Liver (tissue), 8 donors: ENCODE measurements at regions not wholly inside any gene's neighbourhood (a gene's known extent, or its start where the extent isn't known, plus 50 kb on each side); places are given as distances from the start of the nearest gene placed in this dataset.

Experiments used
- DNase-seq: peaks from one replicate; pipeline ENCODE4 v3.0.0-alpha.2; 2017; ENCODE audit warnings: low spot score
- H3K27ac ChIP-seq, 2 donors: one replicate each; pipeline ENCODE4 v1.7.0; 2013; ENCODE audit warnings: inconsistent platforms in 2 of 2, low read length in 2 of 2, control low read depth in 1 of 2, low read depth in 1 of 2, mild to moderate bottlenecking in 1 of 2
- H3K27me3 ChIP-seq, 4 donors: one replicate each; pipeline versions ENCODE4 v1.6.1 to v1.7.0; 2013; ENCODE audit warnings: low read length in 3 of 4, inconsistent platforms in 1 of 4, mild to moderate bottlenecking in 1 of 4, moderate library complexity in 1 of 4; ENCODE audit not compliant: control insufficient read depth in 4 of 4, insufficient read depth in 4 of 4
- H3K36me3 ChIP-seq, 4 donors: one replicate each; pipeline versions ENCODE4 v1.6.1 to v1.7.0; 2013; ENCODE audit warnings: low read length in 3 of 4, mild to moderate bottlenecking in 3 of 4, low read depth in 1 of 4, moderate library complexity in 1 of 4; ENCODE audit not compliant: control insufficient read depth in 4 of 4, insufficient read depth in 3 of 4
- H3K4me1 ChIP-seq, 4 donors: one replicate each; pipeline versions ENCODE4 v1.6.1 to v1.7.0; 2013; ENCODE audit warnings: low read length in 3 of 4, mild to moderate bottlenecking in 3 of 4, moderate library complexity in 1 of 4; ENCODE audit not compliant: control insufficient read depth in 4 of 4, insufficient read depth in 4 of 4
- H3K4me3 ChIP-seq, 3 donors: one replicate each; pipeline versions ENCODE4 v1.6.1 to v1.7.0; 2013; ENCODE audit warnings: low read length in 3 of 3, control low read depth in 1 of 3, low read depth in 1 of 3, mild to moderate bottlenecking in 1 of 3
- H3K9ac ChIP-seq, 2 donors: one replicate each; pipeline ENCODE4 v1.7.0; 2013; ENCODE audit warnings: low read length in 2 of 2, mild to moderate bottlenecking in 2 of 2, moderate library complexity in 2 of 2, control low read depth in 1 of 2, low read depth in 1 of 2
- H3K9me3 ChIP-seq, 4 donors: one replicate each; pipeline versions ENCODE4 v1.6.1 to v1.7.0; 2013; ENCODE audit warnings: low read length in 3 of 4; ENCODE audit not compliant: control insufficient read depth in 4 of 4
- EGR1 ChIP-seq, 2 donors: IDR thresholded peaks; 2 replicates each; pipeline ENCODE4 v1.6.1; 2016 to 2018; ENCODE audit warnings: antibody characterized with exemption in 2 of 2, low read depth in 2 of 2
- FOXA1 ChIP-seq: IDR thresholded peaks from 2 replicates; pipeline ENCODE4 v1.6.1; 2016; ENCODE audit warnings: antibody characterized with exemption
- FOXA2 ChIP-seq: IDR thresholded peaks from 2 replicates; pipeline ENCODE4 v1.6.1; 2016; ENCODE audit warnings: antibody characterized with exemption
- GABPA ChIP-seq, 2 donors: IDR thresholded peaks in 1 of 2; conservative IDR thresholded peaks in 1 of 2; 2 replicates each; pipeline ENCODE4 v1.6.1; 2016; ENCODE audit warnings: antibody characterized with exemption in 2 of 2, mild to moderate bottlenecking in 1 of 2, moderate library complexity in 1 of 2
- HNF4A ChIP-seq, 2 donors: conservative IDR thresholded peaks; 2 replicates each; pipeline ENCODE4 v1.6.1; 2016; ENCODE audit warnings: antibody characterized with exemption in 2 of 2, mild to moderate bottlenecking in 2 of 2
- HNF4G ChIP-seq: IDR thresholded peaks from 2 replicates; pipeline ENCODE4 v1.6.1; 2016; ENCODE audit warnings: antibody characterized with exemption
- JUND ChIP-seq, 2 donors: IDR thresholded peaks; 2 replicates each; pipeline ENCODE4 v1.6.1; 2016; ENCODE audit warnings: antibody characterized with exemption in 2 of 2
- RXRA ChIP-seq, 2 donors: IDR thresholded peaks; 2 replicates each; pipeline ENCODE4 v1.6.1; 2017 to 2018; ENCODE audit warnings: antibody characterized with exemption in 2 of 2, mild to moderate bottlenecking in 1 of 2
- TAF1 ChIP-seq: conservative IDR thresholded peaks from 2 replicates; pipeline ENCODE4 v1.6.1; 2016; ENCODE audit warnings: antibody characterized with exemption, mild to moderate bottlenecking
- YY1 ChIP-seq: IDR thresholded peaks from 2 replicates; pipeline ENCODE4 v1.6.1; 2016; ENCODE audit warnings: antibody characterized with exemption, mild to moderate bottlenecking
- WGBS: extraction: QIAGEN DNeasy Blood & Tissue Kit; methylation state at CpG from one replicate; pipeline ENCODE4 v1.1.7; 2013; 5-methylcytosine and 5-hydroxymethylcytosine counted together
- TF ChIP-seq, protein P1 (sequence below): IDR thresholded peaks from 2 replicates; pipeline ENCODE4 v1.6.1; 2016; ENCODE audit warnings: antibody characterized with exemption
- TF ChIP-seq, protein P2 (sequence below): IDR thresholded peaks from 2 replicates; pipeline ENCODE4 v1.6.1; 2016; ENCODE audit warnings: antibody characterized with exemption, mild to moderate bottlenecking
- TF ChIP-seq, protein P3 (sequence below): fragments of 150-350 bp; IDR thresholded peaks from 2 replicates; pipeline ENCODE4 v1.5.1; 2017; ENCODE audit warnings: improper control_type of control experiment, low read depth, low read length; ENCODE audit not compliant: missing input control
- donor health status: healthy.
- donor health status: healthy.
- donor health status: healthy.
- donor health status: healthy.
- donor health status: healthy.

DNA sequence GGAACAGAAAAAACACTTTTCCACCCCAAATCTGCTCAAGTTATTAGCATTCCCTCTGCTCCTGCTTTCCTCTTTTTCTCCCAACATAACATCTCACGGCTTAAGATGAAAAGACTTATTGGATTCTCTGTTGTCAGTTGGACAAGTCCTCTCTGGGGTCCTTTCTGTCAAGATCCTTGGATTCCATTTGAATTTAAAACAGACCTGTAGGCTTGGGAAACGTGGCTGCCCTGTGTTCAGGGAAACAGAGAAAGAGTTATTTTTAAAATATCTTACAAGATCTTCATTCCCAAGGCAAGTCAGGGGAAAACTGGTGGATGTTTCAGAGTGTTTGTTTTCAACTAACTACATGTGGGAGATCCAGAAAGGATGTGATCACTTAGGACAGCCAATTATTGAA lies 322.9 kb downstream of the SAMD5 start:
- DNase-seq: no peak
- Histone ChIP-seq H3K27ac (no peak overlapping the region), H3K9ac (no peak overlapping the region), H3K4me1 (no peaks in the 10 kb centered on the region), H3K36me3 (no peaks in the 10 kb centered on the region), H3K27me3 (no peaks in the 10 kb centered on the region), H3K9me3 (no peaks in the 10 kb centered on the region), H3K4me3 (no peak overlapping the region)
- 78% methylated on average over 2 of the region's 2 CpGs for WGBS
- TF ChIP-seq JUND (IDR thresholded peaks at IDR 0.05) (no peak), GABPA (IDR thresholded peaks at IDR 0.05 in 1 of 2, conservative IDR thresholded peaks at IDR 0.05 in 1 of 2) (no peak), EGR1 (IDR thresholded peaks at IDR 0.05; ENCODE audit: low read depth in 2 of 2) (no peak), TAF1 (no peak), FOXA2 (no peak), HNF4A (conservative IDR thresholded peaks at IDR 0.05) (no peak), HNF4G (no peak), YY1 (no peak), FOXA1 (no peak), RXRA (IDR thresholded peaks at IDR 0.05) (no peak)
- TF ChIP-seq, protein P1, sequence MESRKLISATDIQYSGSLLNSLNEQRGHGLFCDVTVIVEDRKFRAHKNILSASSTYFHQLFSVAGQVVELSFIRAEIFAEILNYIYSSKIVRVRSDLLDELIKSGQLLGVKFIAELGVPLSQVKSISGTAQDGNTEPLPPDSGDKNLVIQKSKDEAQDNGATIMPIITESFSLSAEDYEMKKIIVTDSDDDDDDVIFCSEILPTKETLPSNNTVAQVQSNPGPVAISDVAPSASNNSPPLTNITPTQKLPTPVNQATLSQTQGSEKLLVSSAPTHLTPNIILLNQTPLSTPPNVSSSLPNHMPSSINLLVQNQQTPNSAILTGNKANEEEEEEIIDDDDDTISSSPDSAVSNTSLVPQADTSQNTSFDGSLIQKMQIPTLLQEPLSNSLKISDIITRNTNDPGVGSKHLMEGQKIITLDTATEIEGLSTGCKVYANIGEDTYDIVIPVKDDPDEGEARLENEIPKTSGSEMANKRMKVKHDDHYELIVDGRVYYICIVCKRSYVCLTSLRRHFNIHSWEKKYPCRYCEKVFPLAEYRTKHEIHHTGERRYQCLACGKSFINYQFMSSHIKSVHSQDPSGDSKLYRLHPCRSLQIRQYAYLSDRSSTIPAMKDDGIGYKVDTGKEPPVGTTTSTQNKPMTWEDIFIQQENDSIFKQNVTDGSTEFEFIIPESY: no peak
- TF ChIP-seq, protein P2, sequence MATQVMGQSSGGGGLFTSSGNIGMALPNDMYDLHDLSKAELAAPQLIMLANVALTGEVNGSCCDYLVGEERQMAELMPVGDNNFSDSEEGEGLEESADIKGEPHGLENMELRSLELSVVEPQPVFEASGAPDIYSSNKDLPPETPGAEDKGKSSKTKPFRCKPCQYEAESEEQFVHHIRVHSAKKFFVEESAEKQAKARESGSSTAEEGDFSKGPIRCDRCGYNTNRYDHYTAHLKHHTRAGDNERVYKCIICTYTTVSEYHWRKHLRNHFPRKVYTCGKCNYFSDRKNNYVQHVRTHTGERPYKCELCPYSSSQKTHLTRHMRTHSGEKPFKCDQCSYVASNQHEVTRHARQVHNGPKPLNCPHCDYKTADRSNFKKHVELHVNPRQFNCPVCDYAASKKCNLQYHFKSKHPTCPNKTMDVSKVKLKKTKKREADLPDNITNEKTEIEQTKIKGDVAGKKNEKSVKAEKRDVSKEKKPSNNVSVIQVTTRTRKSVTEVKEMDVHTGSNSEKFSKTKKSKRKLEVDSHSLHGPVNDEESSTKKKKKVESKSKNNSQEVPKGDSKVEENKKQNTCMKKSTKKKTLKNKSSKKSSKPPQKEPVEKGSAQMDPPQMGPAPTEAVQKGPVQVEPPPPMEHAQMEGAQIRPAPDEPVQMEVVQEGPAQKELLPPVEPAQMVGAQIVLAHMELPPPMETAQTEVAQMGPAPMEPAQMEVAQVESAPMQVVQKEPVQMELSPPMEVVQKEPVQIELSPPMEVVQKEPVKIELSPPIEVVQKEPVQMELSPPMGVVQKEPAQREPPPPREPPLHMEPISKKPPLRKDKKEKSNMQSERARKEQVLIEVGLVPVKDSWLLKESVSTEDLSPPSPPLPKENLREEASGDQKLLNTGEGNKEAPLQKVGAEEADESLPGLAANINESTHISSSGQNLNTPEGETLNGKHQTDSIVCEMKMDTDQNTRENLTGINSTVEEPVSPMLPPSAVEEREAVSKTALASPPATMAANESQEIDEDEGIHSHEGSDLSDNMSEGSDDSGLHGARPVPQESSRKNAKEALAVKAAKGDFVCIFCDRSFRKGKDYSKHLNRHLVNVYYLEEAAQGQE: no peak
- TF ChIP-seq, protein P3, sequence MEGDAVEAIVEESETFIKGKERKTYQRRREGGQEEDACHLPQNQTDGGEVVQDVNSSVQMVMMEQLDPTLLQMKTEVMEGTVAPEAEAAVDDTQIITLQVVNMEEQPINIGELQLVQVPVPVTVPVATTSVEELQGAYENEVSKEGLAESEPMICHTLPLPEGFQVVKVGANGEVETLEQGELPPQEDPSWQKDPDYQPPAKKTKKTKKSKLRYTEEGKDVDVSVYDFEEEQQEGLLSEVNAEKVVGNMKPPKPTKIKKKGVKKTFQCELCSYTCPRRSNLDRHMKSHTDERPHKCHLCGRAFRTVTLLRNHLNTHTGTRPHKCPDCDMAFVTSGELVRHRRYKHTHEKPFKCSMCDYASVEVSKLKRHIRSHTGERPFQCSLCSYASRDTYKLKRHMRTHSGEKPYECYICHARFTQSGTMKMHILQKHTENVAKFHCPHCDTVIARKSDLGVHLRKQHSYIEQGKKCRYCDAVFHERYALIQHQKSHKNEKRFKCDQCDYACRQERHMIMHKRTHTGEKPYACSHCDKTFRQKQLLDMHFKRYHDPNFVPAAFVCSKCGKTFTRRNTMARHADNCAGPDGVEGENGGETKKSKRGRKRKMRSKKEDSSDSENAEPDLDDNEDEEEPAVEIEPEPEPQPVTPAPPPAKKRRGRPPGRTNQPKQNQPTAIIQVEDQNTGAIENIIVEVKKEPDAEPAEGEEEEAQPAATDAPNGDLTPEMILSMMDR: no peak

DNA sequence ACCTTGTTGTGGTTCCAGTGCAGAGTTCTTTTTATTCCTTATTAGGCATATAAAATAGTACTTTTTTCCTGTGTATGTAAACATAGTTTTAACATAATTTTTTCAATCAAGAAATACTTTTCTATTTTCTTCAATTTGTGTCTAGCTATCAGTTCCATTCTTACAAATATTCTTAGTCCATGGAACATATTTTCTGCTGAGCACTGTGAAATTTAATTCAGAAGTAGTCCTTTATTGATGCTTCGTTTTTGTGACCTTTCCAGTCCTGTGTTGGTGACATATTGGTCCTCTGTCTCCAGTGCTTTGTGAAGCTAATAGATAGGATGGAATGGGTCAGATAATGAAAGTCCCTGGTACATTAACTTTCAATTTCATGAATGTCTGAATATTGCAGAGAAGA lies 325.1 kb downstream of the SAMD5 start:
- no peaks in the 10 kb centered on the region for H3K36me3 ChIP-seq
- no peaks in the 10 kb centered on the region for H3K27me3 ChIP-seq
- no peaks in the 10 kb centered on the region for H3K4me1 ChIP-seq
- no peak overlapping the region for H3K9ac ChIP-seq
- no peak for TF ChIP-seq EGR1 (IDR thresholded peaks at IDR 0.05; ENCODE audit: low read depth in 2 of 2)
- no peak for TF ChIP-seq JUND (IDR thresholded peaks at IDR 0.05)
- WGBS: 67% methylated on average over 1 of the region's 1 CpG
- no peak overlapping the region for H3K27ac ChIP-seq
- H3K4me3 ChIP-seq: no peak overlapping the region
- no peak for DNase-seq
- no peaks in the 10 kb centered on the region for H3K9me3 ChIP-seq
